Activated naive CD8-positive, alpha-beta T cell treated with anti-CD3 and anti-CD28 coated beads, Interleukin-2, amount 50 U/mL, for 24 hours (primary cell): ENCODE measurements at regions not wholly inside any gene's neighbourhood (a gene's known extent, or its start where the extent isn't known, plus 50 kb on each side); places are given as distances from the start of the nearest gene placed in this dataset.

Experiments used
- ATAC-seq: fragments of 150-1000 bp; cut with Tn5 transposase; one replicate; pipeline ENCODE4 v1.10.0; 2021
- DNase-seq: peaks from one replicate; pipeline ENCODE4 v3.0.0; 2021
- H3K27ac Mint-ChIP-seq: one replicate; pipeline ENCODE4 v1.8.0; 2021; ENCODE audit warnings: mild to moderate bottlenecking, mixed read lengths
- H3K27me3 Mint-ChIP-seq: one replicate; pipeline ENCODE4 v1.8.0; 2021; ENCODE audit warnings: mixed read lengths
- H3K36me3 Mint-ChIP-seq: one replicate; pipeline ENCODE4 v1.8.0; 2021; ENCODE audit warnings: low read depth, mixed read lengths
- H3K4me1 Mint-ChIP-seq: one replicate; pipeline ENCODE4 v1.8.0; 2021; ENCODE audit warnings: mixed read lengths
- H3K4me3 Mint-ChIP-seq: one replicate; pipeline ENCODE4 v1.8.0; 2021; ENCODE audit warnings: mild to moderate bottlenecking, moderate library complexity, mixed read lengths
- H3K9me3 Mint-ChIP-seq: one replicate; pipeline ENCODE4 v1.8.0; 2021; ENCODE audit warnings: mixed read lengths

DNA sequence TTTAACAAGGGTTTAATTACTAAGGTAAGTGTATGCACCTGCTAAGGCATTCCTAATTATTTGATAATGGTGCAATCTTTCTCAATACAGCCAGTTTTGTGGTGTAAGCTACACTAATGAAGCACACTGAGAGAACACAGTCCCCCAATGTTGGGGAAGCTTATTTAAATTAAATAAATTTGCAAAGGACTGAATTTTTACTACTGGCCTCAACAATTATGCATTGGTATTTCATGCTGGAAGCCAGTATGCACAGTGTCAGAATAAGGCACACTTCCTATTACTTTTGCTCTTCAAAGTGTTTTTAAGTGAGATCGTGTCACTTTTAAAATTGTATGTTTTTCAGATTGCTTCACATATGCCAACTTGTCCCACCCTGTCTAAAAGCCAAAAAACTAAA lies 103.2 kb upstream of the ZNF521 start:
- Mint-ChIP-seq H3K36me3 (no peaks in the 10 kb centered on the region), H3K4me1 (no peaks in the 10 kb centered on the region), H3K27me3 (peaks cover 6% of the 10 kb centered on the region), H3K9me3 (peaks cover 13% of the 10 kb centered on the region), H3K4me3 (no peak overlapping the region), H3K27ac (no peak overlapping the region)
- no peak for ATAC-seq
- DNase-seq = no peak

DNA sequence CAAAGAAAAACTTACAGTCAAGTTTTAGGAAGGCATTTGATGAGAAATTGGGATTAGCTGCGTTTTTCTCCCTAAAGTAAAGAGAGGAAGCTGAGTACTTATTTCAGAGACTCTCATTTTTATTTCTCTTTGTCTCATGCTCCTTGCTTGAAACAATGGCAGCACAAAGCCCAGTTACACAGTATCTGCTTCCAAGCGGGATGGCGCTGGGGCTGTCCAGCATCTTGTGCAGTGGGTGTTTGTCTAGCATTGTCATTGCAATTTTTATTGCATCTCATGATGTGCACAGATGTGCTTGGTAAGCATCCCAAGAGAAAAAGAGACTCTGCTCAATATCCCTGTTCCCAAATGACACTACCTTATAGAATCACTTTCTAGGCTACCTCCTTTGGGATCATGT lies 102.8 kb upstream of the ZNF521 start:
- no peaks in the 10 kb centered on the region for H3K4me1 Mint-ChIP-seq
- ATAC-seq (no peak), DNase-seq (no peak)
- peaks cover 15% of the 10 kb centered on the region for H3K9me3 Mint-ChIP-seq
- H3K27ac Mint-ChIP-seq = no peak overlapping the region
- H3K27me3 Mint-ChIP-seq = peaks cover 6% of the 10 kb centered on the region
- no peaks in the 10 kb centered on the region for H3K36me3 Mint-ChIP-seq
- H3K4me3 Mint-ChIP-seq = no peak overlapping the region

DNA sequence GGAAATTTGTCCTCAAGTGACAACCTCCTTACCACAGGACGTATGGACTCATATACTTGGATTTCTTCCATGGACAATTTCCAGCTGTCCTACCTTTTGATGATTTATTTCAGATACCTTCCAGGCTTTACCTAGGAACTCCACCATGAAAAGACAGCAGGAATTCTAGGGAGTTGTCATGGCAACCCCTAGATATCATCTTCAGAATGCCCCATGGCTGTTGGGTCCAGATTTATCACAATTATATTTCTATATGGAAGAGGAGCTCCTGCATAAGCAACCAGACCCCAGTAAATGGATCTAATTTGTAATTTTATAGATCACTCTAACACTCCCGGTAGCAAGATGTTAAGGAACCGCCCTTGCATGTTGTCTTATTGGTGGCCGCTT lies 102.3 kb upstream of the ZNF521 start:
- no peaks in the 10 kb centered on the region for H3K4me1 Mint-ChIP-seq
- no peak overlapping the region for H3K4me3 Mint-ChIP-seq
- H3K36me3 Mint-ChIP-seq = no peaks in the 10 kb centered on the region
- no peak for ATAC-seq
- no peak for DNase-seq
- peaks cover 6% of the 10 kb centered on the region for H3K27me3 Mint-ChIP-seq
- no peak overlapping the region for H3K27ac Mint-ChIP-seq
- peaks cover 15% of the 10 kb centered on the region for H3K9me3 Mint-ChIP-seq

DNA sequence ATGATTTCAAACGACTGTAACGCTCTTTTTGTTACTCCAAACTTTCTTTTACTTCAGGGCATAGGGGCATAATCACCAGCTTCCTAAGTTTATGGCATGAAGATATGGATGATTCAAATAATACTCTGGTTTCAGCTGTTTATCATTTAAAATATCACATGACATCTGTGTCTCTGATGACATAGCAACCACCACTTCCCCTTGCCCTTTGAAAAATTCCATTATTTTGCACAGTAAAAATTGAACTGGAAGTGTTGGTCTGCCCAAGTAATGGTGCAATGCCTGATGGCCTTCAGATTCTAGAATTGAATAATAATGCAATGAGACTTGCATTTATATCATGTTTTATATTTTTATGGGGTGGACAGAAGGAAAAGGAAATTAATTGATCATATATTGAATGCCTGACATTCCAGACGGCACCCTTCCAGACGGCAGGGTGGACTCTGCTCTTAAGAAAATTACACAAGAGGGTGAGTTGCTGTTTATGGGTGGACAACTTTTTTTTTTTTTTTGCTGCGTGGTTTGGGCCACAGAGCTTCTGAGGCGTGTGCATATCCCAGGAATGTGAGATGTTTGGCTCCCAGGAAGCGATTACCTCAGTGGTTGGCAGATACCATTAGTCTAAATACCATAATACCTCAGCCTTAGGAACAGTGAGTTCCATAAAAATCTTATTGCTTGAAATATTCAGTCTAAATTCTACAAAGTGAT lies 101.7 kb upstream of the ZNF521 start:
- H3K27me3 Mint-ChIP-seq = peaks cover 6% of the 10 kb centered on the region
- H3K27ac Mint-ChIP-seq = no peak overlapping the region
- DNase-seq (no peak), ATAC-seq (no peak)
- H3K4me1 Mint-ChIP-seq = no peaks in the 10 kb centered on the region
- H3K4me3 Mint-ChIP-seq = no peak overlapping the region
- H3K36me3 Mint-ChIP-seq = no peaks in the 10 kb centered on the region
- peaks cover 17% of the 10 kb centered on the region for H3K9me3 Mint-ChIP-seq

DNA sequence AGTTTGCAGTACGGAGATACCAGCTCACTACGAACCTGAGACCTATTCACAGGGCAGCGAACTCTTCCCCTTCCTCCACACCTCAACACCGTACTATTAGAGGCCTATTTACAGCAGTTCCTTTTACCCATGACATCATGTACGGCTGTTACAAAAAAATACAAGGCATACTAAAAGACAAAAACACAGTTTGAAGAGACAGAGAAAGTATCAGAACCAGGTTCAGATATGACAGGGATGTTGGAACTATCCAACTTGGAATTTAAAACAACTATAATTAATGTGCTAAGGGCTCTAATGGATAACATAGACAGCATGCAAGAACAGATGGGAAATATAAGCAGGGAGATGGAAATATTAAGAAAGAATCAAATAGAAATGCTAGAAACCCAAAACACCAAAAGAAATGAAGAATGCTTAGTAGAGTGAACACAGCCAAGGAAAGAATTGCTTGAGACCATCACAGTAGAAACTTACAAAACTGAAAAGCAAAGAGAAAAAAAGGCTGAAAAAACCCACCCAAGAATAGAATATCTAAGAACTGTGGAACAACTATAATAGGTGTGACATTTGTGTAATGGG lies 99.2 kb upstream of the ZNF521 start:
- H3K9me3 Mint-ChIP-seq = peaks cover 21% of the 10 kb centered on the region

DNA sequence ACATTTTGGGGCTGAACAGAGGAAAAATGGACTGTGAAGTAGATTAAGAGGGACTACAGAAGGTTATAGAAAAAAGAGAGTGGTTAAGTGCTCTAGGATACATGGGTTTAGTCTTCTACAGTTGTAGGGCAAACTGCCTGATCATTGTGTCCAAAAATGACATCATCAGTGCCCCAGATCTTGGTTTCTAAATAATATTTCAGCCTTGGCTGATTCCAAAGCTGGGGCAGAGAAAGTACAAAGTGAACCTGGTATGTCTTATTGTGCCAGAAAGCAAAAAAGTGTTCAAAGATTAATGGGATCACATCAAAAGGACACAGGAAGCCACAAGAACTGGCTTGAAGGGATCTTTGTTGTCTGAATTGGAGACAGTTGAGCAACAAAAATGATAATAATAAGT lies 97.1 kb upstream of the ZNF521 start:
- no peak overlapping the region for H3K27ac Mint-ChIP-seq
- H3K4me3 Mint-ChIP-seq = no peak overlapping the region
- no peaks in the 10 kb centered on the region for H3K36me3 Mint-ChIP-seq
- ATAC-seq = no peak
- no peaks in the 10 kb centered on the region for H3K4me1 Mint-ChIP-seq
- H3K9me3 Mint-ChIP-seq = peaks cover 21% of the 10 kb centered on the region
- H3K27me3 Mint-ChIP-seq = peaks cover 2% of the 10 kb centered on the region
- no peak for DNase-seq

More for the DNA sequence above, 99.2 kb upstream of the ZNF521 start:
- Mint-ChIP-seq H3K4me1 (no peaks in the 10 kb centered on the region), H3K36me3 (no peaks in the 10 kb centered on the region), H3K27ac (no peak overlapping the region), H3K27me3 (peaks cover 4% of the 10 kb centered on the region), H3K4me3 (no peak overlapping the region)
- ATAC-seq (no peak), DNase-seq (no peak)

DNA sequence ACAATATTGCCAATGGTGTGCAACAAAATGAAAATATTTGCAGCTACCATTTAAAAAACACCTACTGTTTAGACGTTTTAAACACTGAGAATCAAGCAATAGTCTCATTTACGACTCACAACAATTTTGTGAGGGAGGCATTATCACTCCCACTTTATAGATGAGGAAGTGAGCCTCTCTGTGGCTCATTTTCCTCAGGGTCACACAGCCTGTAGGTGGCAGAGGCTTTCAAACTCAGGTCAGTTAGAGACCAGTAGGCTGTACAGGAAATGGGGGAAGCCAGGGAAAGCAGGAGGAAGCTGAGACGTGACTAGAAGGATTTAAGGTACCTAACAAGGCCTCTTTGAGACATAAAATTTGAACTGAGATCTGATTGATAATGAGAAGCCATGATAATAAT lies 95.0 kb upstream of the ZNF521 start:
- Mint-ChIP-seq H3K27me3 (peaks cover 2% of the 10 kb centered on the region), H3K36me3 (no peaks in the 10 kb centered on the region), H3K9me3 (peaks cover 17% of the 10 kb centered on the region), H3K4me3 (no peak overlapping the region), H3K4me1 (no peaks in the 10 kb centered on the region), H3K27ac (no peak overlapping the region)
- no peak for DNase-seq
- ATAC-seq = no peak

DNA sequence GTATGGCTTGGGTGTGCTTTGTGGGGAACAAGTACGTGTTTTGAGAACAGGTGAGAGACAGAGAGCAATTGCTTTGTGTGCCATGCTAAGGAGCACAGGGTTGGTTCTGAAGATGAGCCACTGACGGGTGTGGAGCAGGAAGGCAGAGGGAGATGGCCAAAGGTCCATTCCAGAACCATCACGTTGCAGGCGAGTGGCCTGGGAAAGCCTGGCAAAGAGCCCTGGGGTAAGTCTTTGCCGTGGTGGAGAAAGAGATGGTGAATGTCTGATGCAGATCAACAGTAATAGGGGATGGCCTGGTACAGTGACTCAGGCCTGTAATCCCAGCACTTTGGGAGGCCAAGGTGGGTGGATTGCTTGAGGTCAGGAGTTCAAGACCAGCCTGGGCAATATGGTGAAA lies 93.5 kb upstream of the ZNF521 start:
- ATAC-seq (no peak), DNase-seq (no peak)
- no peak overlapping the region for H3K27ac Mint-ChIP-seq
- no peak overlapping the region for H3K4me3 Mint-ChIP-seq
- no peaks in the 10 kb centered on the region for H3K36me3 Mint-ChIP-seq
- no peaks in the 10 kb centered on the region for H3K4me1 Mint-ChIP-seq
- peaks cover 2% of the 10 kb centered on the region for H3K27me3 Mint-ChIP-seq
- H3K9me3 Mint-ChIP-seq = peaks cover 11% of the 10 kb centered on the region

DNA sequence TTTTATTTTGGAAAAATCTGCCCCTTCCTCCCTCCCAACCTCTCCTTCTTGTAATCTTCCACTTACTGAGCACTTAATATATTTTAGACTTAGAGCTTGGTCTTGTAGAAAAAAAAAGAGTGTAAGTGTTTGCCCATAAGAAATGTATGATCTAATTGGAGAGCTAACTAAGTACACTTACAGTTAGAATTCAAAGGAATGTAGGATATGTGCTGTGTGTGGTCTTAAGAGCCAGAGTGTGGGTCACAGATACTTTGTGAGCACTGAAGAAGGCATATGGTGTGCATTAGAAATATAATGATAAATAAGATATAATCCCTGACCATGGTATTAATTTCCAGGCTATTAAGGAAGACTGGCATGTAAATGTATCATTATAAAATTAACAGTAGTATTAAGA lies 91.8 kb upstream of the ZNF521 start:
- Mint-ChIP-seq H3K27me3 (peaks cover 2% of the 10 kb centered on the region), H3K9me3 (peaks cover 5% of the 10 kb centered on the region), H3K4me3 (no peak overlapping the region), H3K27ac (no peak overlapping the region), H3K4me1 (no peaks in the 10 kb centered on the region), H3K36me3 (no peaks in the 10 kb centered on the region)
- ATAC-seq = no peak
- no peak for DNase-seq

DNA sequence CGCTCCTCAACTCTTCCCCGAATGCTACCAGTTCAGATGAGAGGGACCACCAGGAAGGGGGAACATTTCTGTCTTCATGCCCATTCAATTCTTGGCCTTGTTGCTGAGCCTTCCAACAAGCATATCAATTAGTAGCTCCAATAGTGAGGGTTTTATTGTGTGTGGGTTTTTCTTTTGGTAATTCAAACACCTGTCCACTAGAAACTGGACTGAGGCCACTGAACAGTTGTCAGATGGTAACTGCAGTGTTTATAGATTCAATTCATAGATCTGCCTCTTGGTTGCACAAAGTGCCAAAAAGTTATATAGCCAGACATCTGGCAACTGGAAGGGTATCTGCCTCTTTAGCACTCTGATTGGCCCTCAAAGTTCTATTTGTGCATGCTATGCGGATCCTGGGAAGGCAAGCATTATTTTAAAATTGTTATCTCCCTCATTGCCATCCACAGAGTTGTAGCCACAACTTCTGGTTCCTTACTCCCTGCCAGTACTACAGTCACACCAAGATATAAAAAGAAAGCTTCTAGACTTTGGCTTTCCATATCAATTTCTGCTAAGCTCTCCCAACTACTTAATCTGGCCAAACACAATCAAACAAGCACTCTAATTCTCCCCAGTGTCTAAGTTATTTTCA lies 83.3 kb upstream of the ZNF521 start:
- H3K9me3 Mint-ChIP-seq = no peaks in the 10 kb centered on the region
- H3K27ac Mint-ChIP-seq = no peak overlapping the region
- no peak for DNase-seq
- H3K4me1 Mint-ChIP-seq = no peaks in the 10 kb centered on the region
- no peaks in the 10 kb centered on the region for H3K36me3 Mint-ChIP-seq
- H3K27me3 Mint-ChIP-seq = peaks cover 2% of the 10 kb centered on the region
- no peak overlapping the region for H3K4me3 Mint-ChIP-seq
- ATAC-seq = no peak

DNA sequence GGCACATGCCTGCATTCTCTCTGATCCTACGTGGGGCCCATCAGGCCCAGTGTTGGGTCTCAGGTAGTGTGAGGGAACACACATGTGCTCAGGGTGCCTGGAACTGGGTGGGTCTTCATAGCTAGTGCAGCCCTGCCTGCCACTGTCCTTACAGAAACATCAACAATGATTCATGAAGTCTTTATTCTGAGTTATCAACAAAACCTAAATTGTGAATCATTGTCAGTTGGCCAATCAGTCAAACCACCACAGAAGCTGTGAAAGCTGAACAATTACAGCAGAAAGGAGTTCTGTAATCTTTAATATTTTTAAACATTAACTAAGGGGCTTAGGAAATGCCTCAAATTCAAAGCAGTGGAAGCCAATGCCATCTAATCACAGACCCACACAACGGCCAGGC lies 82.8 kb upstream of the ZNF521 start:
- H3K4me3 Mint-ChIP-seq = no peak overlapping the region
- H3K9me3 Mint-ChIP-seq = no peaks in the 10 kb centered on the region
- no peaks in the 10 kb centered on the region for H3K36me3 Mint-ChIP-seq
- DNase-seq = no peak
- ATAC-seq = no peak
- peaks cover 2% of the 10 kb centered on the region for H3K27me3 Mint-ChIP-seq
- no peaks in the 10 kb centered on the region for H3K4me1 Mint-ChIP-seq
- H3K27ac Mint-ChIP-seq = no peak overlapping the region

DNA sequence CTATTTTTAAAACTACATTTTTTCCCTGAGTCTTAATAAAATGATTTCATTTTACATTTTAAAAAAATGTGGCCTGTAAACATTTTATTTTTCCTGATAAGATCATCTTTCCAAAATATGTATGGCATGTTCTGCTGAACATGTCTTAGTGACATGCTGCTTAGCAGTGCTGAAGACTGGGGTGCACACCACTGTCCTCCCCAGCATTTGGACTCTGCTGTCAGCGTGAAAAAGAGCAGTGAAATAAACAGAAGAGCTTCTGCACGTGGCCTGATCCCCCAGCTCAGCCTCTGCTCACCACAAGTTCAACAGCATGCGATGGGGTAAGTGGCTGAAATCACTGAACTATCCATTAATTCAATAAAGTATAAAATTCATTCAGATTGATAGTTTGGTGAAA lies 81.6 kb upstream of the ZNF521 start:
- Mint-ChIP-seq H3K36me3 (no peaks in the 10 kb centered on the region), H3K9me3 (no peaks in the 10 kb centered on the region), H3K4me1 (no peaks in the 10 kb centered on the region), H3K27ac (no peak overlapping the region), H3K27me3 (peaks cover 2% of the 10 kb centered on the region), H3K4me3 (no peak overlapping the region)
- ATAC-seq (no peak), DNase-seq (no peak)

DNA sequence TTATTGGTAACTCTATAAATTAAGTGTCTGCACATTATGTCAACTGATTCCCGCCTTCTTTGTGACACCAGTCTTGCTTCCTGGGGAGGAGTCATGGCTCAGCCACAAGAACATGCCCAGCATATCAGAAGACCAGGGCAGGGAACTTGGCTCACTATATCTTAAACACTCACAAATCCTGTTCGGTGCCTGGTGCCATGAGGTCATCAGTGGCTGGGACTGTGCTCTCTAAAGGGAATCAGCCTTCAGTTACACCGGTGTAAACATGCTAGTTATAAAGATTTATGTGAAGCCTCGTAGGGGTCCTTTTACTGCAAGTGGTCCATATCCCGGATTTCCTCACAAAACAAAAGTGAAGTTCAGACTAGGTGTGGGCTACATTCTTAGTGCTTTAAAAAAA lies 73.1 kb upstream of the ZNF521 start:
- Mint-ChIP-seq H3K9me3 (peaks cover 4% of the 10 kb centered on the region), H3K4me3 (no peak overlapping the region), H3K27me3 (peaks cover 2% of the 10 kb centered on the region), H3K36me3 (no peaks in the 10 kb centered on the region), H3K4me1 (no peaks in the 10 kb centered on the region), H3K27ac (no peak overlapping the region)
- no peak for DNase-seq
- ATAC-seq = no peak

DNA sequence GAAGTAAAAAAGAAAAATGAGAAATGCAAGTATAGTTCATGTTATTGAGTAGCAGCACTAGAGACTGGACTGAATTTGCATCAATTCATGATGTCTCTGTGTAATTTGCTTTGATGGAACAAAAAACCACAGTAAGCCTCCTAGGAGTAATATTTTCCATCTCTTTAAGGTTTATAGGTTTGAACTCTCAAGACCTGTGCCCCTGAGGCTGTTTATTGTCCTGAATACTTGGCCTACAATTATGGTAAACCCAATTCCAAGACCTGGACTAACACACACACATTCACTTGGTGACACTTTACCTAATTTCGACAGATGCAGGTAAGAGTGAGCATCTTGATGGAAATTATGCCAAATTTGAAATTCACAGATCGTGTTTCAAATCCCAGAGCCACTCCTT lies 71.8 kb upstream of the ZNF521 start:
- Mint-ChIP-seq H3K9me3 (peaks cover 4% of the 10 kb centered on the region), H3K36me3 (no peaks in the 10 kb centered on the region), H3K4me1 (no peaks in the 10 kb centered on the region), H3K4me3 (no peak overlapping the region), H3K27ac (no peak overlapping the region), H3K27me3 (peaks cover 2% of the 10 kb centered on the region)
- no peak for DNase-seq
- ATAC-seq = no peak

DNA sequence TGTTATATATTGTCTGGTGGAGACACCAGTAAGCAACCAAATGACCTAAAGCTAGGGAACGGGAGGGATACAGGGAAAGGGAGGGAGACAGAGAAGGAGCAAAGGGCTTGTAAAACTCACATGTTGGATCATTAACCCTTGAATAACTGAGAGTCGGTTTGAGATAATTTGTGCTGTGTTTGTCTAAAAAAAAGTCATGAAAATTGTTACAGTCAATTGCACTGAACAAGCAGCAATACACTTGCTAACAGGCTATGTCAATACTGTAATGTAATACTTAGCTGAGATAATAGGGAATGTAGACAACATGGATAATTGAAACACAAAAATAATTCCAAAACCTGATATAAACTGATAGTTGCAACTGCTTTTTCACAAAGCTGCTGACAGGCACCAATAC lies 71.3 kb upstream of the ZNF521 start:
- Mint-ChIP-seq H3K27me3 (peaks cover 2% of the 10 kb centered on the region), H3K9me3 (peaks cover 4% of the 10 kb centered on the region), H3K4me3 (no peak overlapping the region), H3K4me1 (no peaks in the 10 kb centered on the region), H3K36me3 (no peaks in the 10 kb centered on the region), H3K27ac (no peak overlapping the region)
- no peak for DNase-seq
- no peak for ATAC-seq
